HepG2 (cell line): ENCODE measurements at regions not wholly inside any gene's neighbourhood (a gene's known extent, or its start where the extent isn't known, plus 50 kb on each side); places are given as distances from the start of the nearest gene placed in this dataset.

Experiments
- BHLHE40 ChIP-seq: IDR thresholded peaks from 2 replicates; pipeline ENCODE4 v1.6.1; 2011; ENCODE audit warnings: low read length, improper control_type of control experiment
- CEBPB ChIP-seq: IDR thresholded peaks from 2 replicates; pipeline ENCODE4 v1.6.1; 2011; ENCODE audit warnings: low read depth, low read length, improper control_type of control experiment, borderline replicate concordance
- ETV5 ChIP-seq: IDR thresholded peaks from 2 replicates; pipeline ENCODE4 v1.6.1; 2018; ENCODE audit warnings: missing biosample characterization, missing genetic modification reagents, inconsistent platforms, borderline replicate concordance
- HDAC1 ChIP-seq: sonication (generic); formaldehyde crosslinking; IDR thresholded peaks from 2 replicates; pipeline ENCODE4 v1.5.1; 2020; ENCODE audit warnings: mild to moderate bottlenecking, missing genetic modification reagents
- HMG20A ChIP-seq: IDR thresholded peaks from 2 replicates; pipeline ENCODE4 v1.6.1; 2016; ENCODE audit warnings: borderline replicate concordance
- ISL2 ChIP-seq: sonication (generic); formaldehyde crosslinking; IDR thresholded peaks from 2 replicates; pipeline ENCODE4 v1.5.0; 2020; ENCODE audit warnings: missing genetic modification reagents
- MED1 ChIP-seq: sonication (generic); formaldehyde crosslinking; IDR thresholded peaks from 2 replicates; pipeline ENCODE4 v1.4.0; 2020; ENCODE audit warnings: missing genetic modification reagents
- MTA1 ChIP-seq: sonication (generic); formaldehyde crosslinking; IDR thresholded peaks from 2 replicates; pipeline ENCODE4 v1.4.0; 2020; ENCODE audit warnings: missing genetic modification reagents, mild to moderate bottlenecking, borderline replicate concordance
- MXI1 ChIP-seq: IDR thresholded peaks from 3 replicates; pipeline ENCODE4 v1.6.1; 2012; ENCODE audit warnings: low read depth, low read length, inconsistent platforms, borderline replicate concordance
- NFYB ChIP-seq: sonication (generic); formaldehyde crosslinking; IDR thresholded peaks from 2 replicates; pipeline ENCODE4 v1.4.0; 2020; ENCODE audit warnings: missing genetic modification reagents
- NR2C2 ChIP-seq: sonication (generic); formaldehyde crosslinking; IDR thresholded peaks from 2 replicates; pipeline ENCODE4 v1.4.0; 2020; ENCODE audit warnings: missing genetic modification reagents, mild to moderate bottlenecking, moderate library complexity, borderline replicate concordance
- RARA ChIP-seq: IDR thresholded peaks from 2 replicates; pipeline ENCODE4 v1.6.1; 2016; ENCODE audit warnings: missing genetic modification reagents, missing compliant biosample characterization
- SOX5 ChIP-seq: IDR thresholded peaks from 2 replicates; pipeline ENCODE4 v1.6.1; 2016; ENCODE audit warnings: borderline replicate concordance
- SOX6 ChIP-seq, 2 experiments: fragments of 450-650 bp in 1 of 2; sonication (generic) in 1 of 2; formaldehyde crosslinking in 1 of 2; IDR thresholded peaks; 2 replicates each; pipeline versions ENCODE4 v1.4.0 to v1.6.1; 2017 to 2020; ENCODE audit warnings: antibody characterized with exemption in 1 of 2, mild to moderate bottlenecking in 1 of 2, missing genetic modification reagents in 1 of 2
- STAT5B ChIP-seq: sonication (generic); formaldehyde crosslinking; IDR thresholded peaks from 2 replicates; pipeline ENCODE4 v1.4.0; 2020; ENCODE audit warnings: missing genetic modification reagents
- TEAD3 ChIP-seq: optimal IDR thresholded peaks from 2 replicates; pipeline ENCODE3; 2016; ENCODE audit warnings: borderline replicate concordance
- ZC3H4 ChIP-seq: sonication (generic); formaldehyde crosslinking; IDR thresholded peaks from 2 replicates; pipeline ENCODE4 v1.4.0; 2020; ENCODE audit warnings: missing genetic modification reagents, borderline replicate concordance
- ZFX ChIP-seq: sonication (generic); formaldehyde crosslinking; IDR thresholded peaks from 2 replicates; pipeline ENCODE4 v1.4.0; 2020; ENCODE audit warnings: mild to moderate bottlenecking, low read depth, missing genetic modification reagents, moderate library complexity
- ZMYM3 ChIP-seq: sonication (generic); formaldehyde crosslinking; IDR thresholded peaks from 2 replicates; pipeline ENCODE4 v1.5.1; 2020; ENCODE audit warnings: mild to moderate bottlenecking, missing genetic modification reagents
- ZNF33A ChIP-seq: sonication (generic); formaldehyde crosslinking; IDR thresholded peaks from 2 replicates; pipeline ENCODE4 v1.5.1; 2020; ENCODE audit warnings: missing genetic modification reagents, mild to moderate bottlenecking, moderate library complexity, borderline replicate concordance
- ZNF792 ChIP-seq: IDR thresholded peaks from 2 replicates; pipeline ENCODE4 v1.6.1; 2016
- TF ChIP-seq, protein P1 (sequence below): sonication (generic); formaldehyde crosslinking; IDR thresholded peaks from 2 replicates; pipeline ENCODE4 v1.5.0; 2020; ENCODE audit warnings: missing genetic modification reagents
- TF ChIP-seq, protein P2 (sequence below), 2 experiments: sonication (generic) in 1 of 2; formaldehyde crosslinking in 1 of 2; IDR thresholded peaks; 2 replicates each; pipeline versions ENCODE4 v1.5.1 to v1.6.1; 2011 to 2020; ENCODE audit warnings: borderline replicate concordance in 1 of 2, low read depth in 1 of 2, low read length in 1 of 2, mild to moderate bottlenecking in 1 of 2, missing genetic modification reagents in 1 of 2, moderate library complexity in 1 of 2
- TF ChIP-seq, protein P3 (sequence below): sonication (generic); formaldehyde crosslinking; IDR thresholded peaks from 2 replicates; pipeline ENCODE4 v1.5.1; 2020; ENCODE audit warnings: mild to moderate bottlenecking, moderate library complexity, missing genetic modification reagents
- TF ChIP-seq, protein P4 (sequence below): sonication (generic); formaldehyde crosslinking; IDR thresholded peaks from 2 replicates; pipeline ENCODE4 v1.5.0; 2020; ENCODE audit warnings: missing genetic modification reagents, mild to moderate bottlenecking, borderline replicate concordance

DNA sequence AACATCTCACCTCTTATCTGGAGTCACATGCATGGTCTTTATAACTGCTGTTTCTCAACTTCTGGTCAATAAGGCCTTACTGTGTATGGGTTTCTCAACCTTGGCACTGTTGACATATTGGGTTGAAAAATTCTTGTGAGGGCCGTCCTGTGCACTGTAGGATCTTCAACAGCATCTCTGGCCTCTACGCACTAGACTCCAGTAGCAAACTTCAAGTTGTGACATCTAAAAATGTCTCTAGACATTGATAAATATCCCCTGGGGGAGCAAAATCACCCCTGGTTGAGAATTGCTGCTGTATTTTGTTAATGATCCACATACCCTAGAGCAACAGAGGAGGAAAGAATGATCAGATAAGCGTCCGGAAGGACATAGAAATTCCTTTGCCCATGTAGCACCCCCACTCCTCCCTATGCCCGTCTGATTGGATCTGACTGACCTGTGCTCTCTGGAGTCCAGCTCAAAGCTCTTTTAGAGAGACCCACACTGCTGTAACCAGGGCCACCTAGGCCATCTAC, 423.5 kb upstream of the ZMIZ1 start (continued):
- TF ChIP-seq ZC3H4 (CRISPR knock-in tag) (no peak), NFYB (0 out of 2 replicates have a peak, but pooled peaks have one; percentile 14), MED1 (CRISPR knock-in tag) (peak; percentile 31; the same call in 1 of the 2 replicates), ZNF33A (CRISPR knock-in tag) (no peak), MXI1 (0 out of 3 replicates have a peak, but pooled peaks have one; percentile 8), NR2C2 (CRISPR knock-in tag) (0 out of 2 replicates have a peak, but pooled peaks have one; percentile 24), SOX5 (CRISPR knock-in tag) (0 out of 2 replicates have a peak, but pooled peaks have one; percentile 24), BHLHE40 (peak; percentile 30; the same call in 1 of the 2 replicates), CEBPB (peak; percentile 63), ZFX (CRISPR knock-in tag) (0 out of 2 replicates have a peak, but pooled peaks have one; percentile 39), HDAC1 (peak; percentile 34; the same call in 1 of the 2 replicates), RARA (peak; percentile 19; the same call in 1 of the 2 replicates), TEAD3 (CRISPR knock-in tag) (peak; percentile 65), STAT5B (CRISPR knock-in tag) (no peak), ZMYM3 (CRISPR knock-in tag) (peak; percentile 42; the same call in 1 of the 2 replicates), ISL2 (CRISPR knock-in tag) (0 out of 2 replicates have a peak, but pooled peaks have one; percentile 18), HMG20A (peak; percentile 19; the same call in 1 of the 2 replicates), ZNF792 (CRISPR knock-in tag) (no peak), ETV5 (CRISPR knock-in tag) (peak; percentile 62; the same call in 1 of the 2 replicates), SOX6 (IDR thresholded peaks at IDR 0.05) (no peak), SOX6 (CRISPR knock-in tag; IDR thresholded peaks at IDR 0.05) (peak; percentile 64), MTA1 (CRISPR knock-in tag) (no peak)
- TF ChIP-seq, protein P1, sequence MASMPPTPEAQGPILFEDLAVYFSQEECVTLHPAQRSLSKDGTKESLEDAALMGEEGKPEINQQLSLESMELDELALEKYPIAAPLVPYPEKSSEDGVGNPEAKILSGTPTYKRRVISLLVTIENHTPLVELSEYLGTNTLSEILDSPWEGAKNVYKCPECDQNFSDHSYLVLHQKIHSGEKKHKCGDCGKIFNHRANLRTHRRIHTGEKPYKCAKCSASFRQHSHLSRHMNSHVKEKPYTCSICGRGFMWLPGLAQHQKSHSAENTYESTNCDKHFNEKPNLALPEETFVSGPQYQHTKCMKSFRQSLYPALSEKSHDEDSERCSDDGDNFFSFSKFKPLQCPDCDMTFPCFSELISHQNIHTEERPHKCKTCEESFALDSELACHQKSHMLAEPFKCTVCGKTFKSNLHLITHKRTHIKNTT (CRISPR knock-in tag), result no peak
- TF ChIP-seq, protein P2, sequence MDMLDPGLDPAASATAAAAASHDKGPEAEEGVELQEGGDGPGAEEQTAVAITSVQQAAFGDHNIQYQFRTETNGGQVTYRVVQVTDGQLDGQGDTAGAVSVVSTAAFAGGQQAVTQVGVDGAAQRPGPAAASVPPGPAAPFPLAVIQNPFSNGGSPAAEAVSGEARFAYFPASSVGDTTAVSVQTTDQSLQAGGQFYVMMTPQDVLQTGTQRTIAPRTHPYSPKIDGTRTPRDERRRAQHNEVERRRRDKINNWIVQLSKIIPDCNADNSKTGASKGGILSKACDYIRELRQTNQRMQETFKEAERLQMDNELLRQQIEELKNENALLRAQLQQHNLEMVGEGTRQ (IDR thresholded peaks at IDR 0.05; ENCODE audit: low read depth, low read length), result no peak
- TF ChIP-seq, protein P2 (CRISPR knock-in tag; IDR thresholded peaks at IDR 0.05; ENCODE audit: borderline replicate concordance), result no peak
- TF ChIP-seq, protein P3, sequence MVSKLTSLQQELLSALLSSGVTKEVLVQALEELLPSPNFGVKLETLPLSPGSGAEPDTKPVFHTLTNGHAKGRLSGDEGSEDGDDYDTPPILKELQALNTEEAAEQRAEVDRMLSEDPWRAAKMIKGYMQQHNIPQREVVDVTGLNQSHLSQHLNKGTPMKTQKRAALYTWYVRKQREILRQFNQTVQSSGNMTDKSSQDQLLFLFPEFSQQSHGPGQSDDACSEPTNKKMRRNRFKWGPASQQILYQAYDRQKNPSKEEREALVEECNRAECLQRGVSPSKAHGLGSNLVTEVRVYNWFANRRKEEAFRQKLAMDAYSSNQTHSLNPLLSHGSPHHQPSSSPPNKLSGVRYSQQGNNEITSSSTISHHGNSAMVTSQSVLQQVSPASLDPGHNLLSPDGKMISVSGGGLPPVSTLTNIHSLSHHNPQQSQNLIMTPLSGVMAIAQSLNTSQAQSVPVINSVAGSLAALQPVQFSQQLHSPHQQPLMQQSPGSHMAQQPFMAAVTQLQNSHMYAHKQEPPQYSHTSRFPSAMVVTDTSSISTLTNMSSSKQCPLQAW, result 0 out of 2 replicates have a peak, but pooled peaks have one; percentile 51
- TF ChIP-seq, protein P4, sequence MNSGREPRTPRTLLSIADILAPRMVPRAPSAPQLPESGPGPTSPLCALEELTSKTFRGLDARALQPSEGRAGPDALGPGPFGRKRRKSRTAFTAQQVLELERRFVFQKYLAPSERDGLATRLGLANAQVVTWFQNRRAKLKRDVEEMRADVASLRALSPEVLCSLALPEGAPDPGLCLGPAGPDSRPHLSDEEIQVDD (CRISPR knock-in tag), result no peak
